Colonic mucosa (tissue), 4 donors: ENCODE measurements at regions not wholly inside any gene's neighbourhood (a gene's known extent, or its start where the extent isn't known, plus 50 kb on each side); places are given as distances from the start of the nearest gene placed in this dataset.

Experiments
- DNase-seq: peaks from one replicate; pipeline ENCODE4 v3.0.0-alpha.2; 2020
- H3K27ac ChIP-seq: fragments of 200-600 bp; one replicate; pipeline ENCODE4 v1.8.0; 2021
- H3K27me3 ChIP-seq: fragments of 200-600 bp; one replicate; pipeline ENCODE4 v1.8.0; 2021
- H3K36me3 ChIP-seq: fragments of 200-600 bp; one replicate; pipeline ENCODE4 v1.8.0; 2021
- H3K4me1 ChIP-seq: fragments of 200-600 bp; one replicate; pipeline ENCODE4 v1.8.0; 2021; ENCODE audit warnings: mild to moderate bottlenecking
- H3K4me3 ChIP-seq: fragments of 200-600 bp; one replicate; pipeline ENCODE4 v1.8.0; 2021
- H3K9ac ChIP-seq, 2 donors: one replicate each; pipeline ENCODE4 v1.7.0; 2013; ENCODE audit warnings: control low read depth in 2 of 2, low read depth in 2 of 2, low read length in 2 of 2
- H3K9me3 ChIP-seq: fragments of 200-600 bp; one replicate; pipeline ENCODE4 v1.8.0; 2021
- CTCF ChIP-seq: fragments of 200-600 bp; IDR thresholded peaks from one replicate; pipeline ENCODE4 v1.8.0; 2022; ENCODE audit warnings: antibody characterized with exemption, mild to moderate bottlenecking
- intact Hi-C: fragments of 100-400 bp; cut with DNase I; formaldehyde crosslinking; loops from one replicate; pipeline ENCODE4 v1.14.1; 2022
- donor health status: healthy.
- donor health status: DM: no; HTN: no; CAD: no.
- donor health status: DM: no; HTN: no; CAD: no.

DNA sequence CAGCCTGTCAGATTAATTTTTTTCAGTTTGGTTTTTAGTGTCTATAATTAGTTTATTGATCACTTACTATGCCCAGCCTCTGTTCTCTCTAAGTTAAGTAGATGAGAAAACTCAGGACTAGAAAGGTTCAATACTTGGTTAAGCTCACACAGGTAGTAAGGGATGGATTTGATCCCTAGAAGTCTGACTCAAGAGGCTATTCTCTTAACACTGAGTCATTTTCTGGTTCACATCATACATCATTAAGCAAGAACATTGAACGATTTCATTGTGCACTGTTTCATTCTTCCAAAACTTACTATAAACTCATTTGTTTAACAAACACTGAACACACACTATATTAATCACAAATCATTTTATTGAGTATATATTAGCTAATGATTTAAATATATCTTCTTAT is 54.1 kb upstream of the SLC38A11 start:
- no peak for TF ChIP-seq CTCF
- H3K4me3 ChIP-seq = no peak overlapping the region
- no peaks in the 10 kb centered on the region for H3K36me3 ChIP-seq
- H3K4me1 ChIP-seq = no peaks in the 10 kb centered on the region
- no peak for DNase-seq
- intact Hi-C loops = no loop called here
- H3K9ac ChIP-seq = no peak overlapping the region
- H3K27me3 ChIP-seq = no peaks in the 10 kb centered on the region
- no peaks in the 10 kb centered on the region for H3K9me3 ChIP-seq
- H3K27ac ChIP-seq = no peak overlapping the region

DNA sequence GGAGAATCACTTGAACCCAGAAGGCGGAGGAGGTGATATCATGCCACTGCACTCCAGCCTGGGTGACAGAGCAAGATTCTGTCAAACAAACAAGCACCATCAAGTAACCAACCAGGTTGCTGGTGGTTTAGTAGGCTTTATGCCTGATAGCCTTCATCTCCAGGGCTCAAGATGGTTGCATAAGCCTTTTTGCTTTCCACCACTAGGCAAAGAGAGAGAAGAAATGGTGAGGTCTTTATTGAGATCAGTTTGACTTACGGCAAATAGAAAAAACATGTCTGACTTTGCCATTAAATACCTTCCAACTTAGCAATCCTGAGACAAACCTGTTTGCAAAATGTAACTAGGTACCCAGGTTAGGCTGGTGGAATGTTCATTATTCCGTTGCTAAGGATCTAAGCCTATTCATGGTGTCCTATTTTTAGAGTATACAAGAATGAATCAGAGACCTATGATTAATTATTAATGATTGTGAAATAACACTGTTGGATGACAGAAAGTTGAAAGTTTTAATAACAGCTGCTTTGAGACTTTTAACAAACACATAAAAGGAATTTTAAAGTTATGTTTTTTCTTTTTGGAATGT is 53.5 kb upstream of the SLC38A11 start:
- H3K27me3 ChIP-seq = no peaks in the 10 kb centered on the region
- H3K4me3 ChIP-seq = no peak overlapping the region
- H3K27ac ChIP-seq = no peak overlapping the region
- H3K9ac ChIP-seq = no peak overlapping the region
- TF ChIP-seq CTCF = no peak
- intact Hi-C loops = no loop called here
- H3K36me3 ChIP-seq = no peaks in the 10 kb centered on the region
- no peaks in the 10 kb centered on the region for H3K9me3 ChIP-seq
- DNase-seq = no peak
- no peaks in the 10 kb centered on the region for H3K4me1 ChIP-seq

DNA sequence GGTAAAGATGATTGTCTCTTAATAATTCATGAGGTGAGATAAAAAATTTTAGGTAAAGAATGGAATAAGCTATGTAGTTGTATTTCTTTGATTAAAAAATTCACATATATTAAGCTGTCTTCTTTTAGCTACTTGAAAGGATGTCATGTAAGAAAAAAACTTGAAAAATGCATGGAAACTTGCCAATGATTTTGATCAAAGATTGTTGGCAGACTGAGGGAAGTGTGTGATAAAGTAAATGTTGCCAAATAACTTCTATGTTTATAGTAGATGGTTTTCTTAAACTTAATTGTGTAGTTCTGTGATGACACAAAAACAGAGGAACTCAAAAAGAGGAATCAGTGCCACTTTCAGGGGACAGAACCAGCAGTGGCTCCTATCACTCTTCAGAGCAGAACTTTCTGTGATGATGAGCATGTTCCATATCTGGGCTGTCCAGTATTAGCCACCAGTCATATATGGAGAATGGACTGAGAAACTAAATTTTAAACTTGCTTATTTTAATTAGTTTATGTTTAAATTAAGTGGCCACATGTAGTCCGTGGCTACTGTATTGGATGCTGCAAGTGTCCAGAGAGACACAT is 51.9 kb upstream of the SLC38A11 start:
- intact Hi-C loops = no loop called here
- no peaks in the 10 kb centered on the region for H3K4me1 ChIP-seq
- H3K9me3 ChIP-seq = no peaks in the 10 kb centered on the region

More for the DNA sequence above, 51.9 kb upstream of the SLC38A11 start:
- H3K27me3 ChIP-seq = no peaks in the 10 kb centered on the region
- H3K9ac ChIP-seq = no peak overlapping the region
- TF ChIP-seq CTCF = no peak
- no peak for DNase-seq
- H3K27ac ChIP-seq = no peak overlapping the region
- H3K4me3 ChIP-seq = no peak overlapping the region
- no peaks in the 10 kb centered on the region for H3K36me3 ChIP-seq
